ENCODE measurements at regions not wholly inside any gene's neighbourhood (a gene's known extent, or its start where the extent isn't known, plus 50 kb on each side); places are given as distances from the start of the nearest gene placed in this dataset.

- H3K36me3 Mint-ChIP-seq: no peaks in the 10 kb centered on the region
- POLR2A ChIA-PET: no interaction called here
- TF ChIP-seq MLX (CRISPR knock-in tag; IDR thresholded peaks at IDR 0.05) (no peak), ZBTB43 (CRISPR knock-in tag; IDR thresholded peaks at IDR 0.05) (no peak), ZNF423 (CRISPR knock-in tag; IDR thresholded peaks at IDR 0.05) (no peak), KAT7 (CRISPR knock-in tag; IDR thresholded peaks at IDR 0.05; ENCODE audit: borderline replicate concordance) (no peak), IRF2 (CRISPR knock-in tag; IDR thresholded peaks at IDR 0.05; ENCODE audit: borderline replicate concordance, low read depth) (no peak)
- TF ChIP-seq, protein P1, sequence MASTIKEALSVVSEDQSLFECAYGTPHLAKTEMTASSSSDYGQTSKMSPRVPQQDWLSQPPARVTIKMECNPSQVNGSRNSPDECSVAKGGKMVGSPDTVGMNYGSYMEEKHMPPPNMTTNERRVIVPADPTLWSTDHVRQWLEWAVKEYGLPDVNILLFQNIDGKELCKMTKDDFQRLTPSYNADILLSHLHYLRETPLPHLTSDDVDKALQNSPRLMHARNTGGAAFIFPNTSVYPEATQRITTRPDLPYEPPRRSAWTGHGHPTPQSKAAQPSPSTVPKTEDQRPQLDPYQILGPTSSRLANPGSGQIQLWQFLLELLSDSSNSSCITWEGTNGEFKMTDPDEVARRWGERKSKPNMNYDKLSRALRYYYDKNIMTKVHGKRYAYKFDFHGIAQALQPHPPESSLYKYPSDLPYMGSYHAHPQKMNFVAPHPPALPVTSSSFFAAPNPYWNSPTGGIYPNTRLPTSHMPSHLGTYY (CRISPR knock-in tag; IDR thresholded peaks at IDR 0.05): no peak
Observed at GRCh38 chr1:83742446-83742845, 256.5 kb downstream of the TTLL7 start.

GRCh38 chr1:83741770-83742169 is 257.2 kb downstream of the TTLL7 start:
- Mint-ChIP-seq H3K27ac (no peak overlapping the region), H3K4me3 (no peak overlapping the region), H3K27me3 (ENCODE audit: low read depth) (no peaks in the 10 kb centered on the region), H3K4me1 (peaks cover 18% of the 10 kb centered on the region), H3K36me3 (no peaks in the 10 kb centered on the region), H3K9me3 (peaks cover 8% of the 10 kb centered on the region; the same call in 1 of the 2 replicates)
- ChIA-PET POLR2A (no interaction called here), CTCF (interaction anchor here (0.9 to 1.3 kb wide), 2 partner anchors 196 to 1012 kb away, joined by 3 to 5 read pairs; no protein-coding TSS in a partner anchor)
- TF ChIP-seq MLX (CRISPR knock-in tag; IDR thresholded peaks at IDR 0.05): no peak
- TF ChIP-seq E2F5 (CRISPR knock-in tag; IDR thresholded peaks at IDR 0.05): no peak
- TF ChIP-seq SOX15 (CRISPR knock-in tag; IDR thresholded peaks at IDR 0.05): no peak
- TF ChIP-seq SMAD3 (CRISPR knock-in tag; IDR thresholded peaks at IDR 0.05; ENCODE audit: borderline replicate concordance): no peak
- TF ChIP-seq ZNF396 (CRISPR knock-in tag; IDR thresholded peaks at IDR 0.05; ENCODE audit: borderline replicate concordance): no peak
- TF ChIP-seq ESRRA (CRISPR knock-in tag; IDR thresholded peaks at IDR 0.05; ENCODE audit: borderline replicate concordance): no peak
- no peak for TF ChIP-seq FOXJ3 (CRISPR knock-in tag; IDR thresholded peaks at IDR 0.05; ENCODE audit: borderline replicate concordance)
- TF ChIP-seq ATF6 (CRISPR knock-in tag; IDR thresholded peaks at IDR 0.05): no peak
- no peak for TF ChIP-seq NFE2L1 (CRISPR knock-in tag; IDR thresholded peaks at IDR 0.05)
- TF ChIP-seq IRF1 (CRISPR knock-in tag; IDR thresholded peaks at IDR 0.05): no peak
- TF ChIP-seq, protein P2, sequence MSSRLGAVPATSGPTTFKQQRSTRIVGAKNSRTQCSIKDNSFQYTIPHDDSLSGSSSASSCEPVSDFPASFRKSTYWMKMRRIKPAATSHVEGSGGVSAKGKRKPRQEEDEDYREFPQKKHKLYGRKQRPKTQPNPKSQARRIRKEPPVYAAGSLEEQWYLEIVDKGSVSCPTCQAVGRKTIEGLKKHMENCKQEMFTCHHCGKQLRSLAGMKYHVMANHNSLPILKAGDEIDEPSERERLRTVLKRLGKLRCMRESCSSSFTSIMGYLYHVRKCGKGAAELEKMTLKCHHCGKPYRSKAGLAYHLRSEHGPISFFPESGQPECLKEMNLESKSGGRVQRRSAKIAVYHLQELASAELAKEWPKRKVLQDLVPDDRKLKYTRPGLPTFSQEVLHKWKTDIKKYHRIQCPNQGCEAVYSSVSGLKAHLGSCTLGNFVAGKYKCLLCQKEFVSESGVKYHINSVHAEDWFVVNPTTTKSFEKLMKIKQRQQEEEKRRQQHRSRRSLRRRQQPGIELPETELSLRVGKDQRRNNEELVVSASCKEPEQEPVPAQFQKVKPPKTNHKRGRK (CRISPR knock-in tag; IDR thresholded peaks at IDR 0.05; ENCODE audit: borderline replicate concordance): no peak
- TF ChIP-seq IRF2 (CRISPR knock-in tag; IDR thresholded peaks at IDR 0.05; ENCODE audit: borderline replicate concordance, low read depth): no peak
- TF ChIP-seq ZNF263 (CRISPR knock-in tag; IDR thresholded peaks at IDR 0.05; ENCODE audit: low read depth): no peak
- TF ChIP-seq ZBTB43 (CRISPR knock-in tag; IDR thresholded peaks at IDR 0.05): no peak
- TF ChIP-seq HMGA2 (CRISPR knock-in tag; IDR thresholded peaks at IDR 0.05): no peak
- TF ChIP-seq ZNF317 (CRISPR knock-in tag; IDR thresholded peaks at IDR 0.05; ENCODE audit: borderline replicate concordance, low read depth): no peak
- ATAC-seq (no peak), DNase-seq (ENCODE audit: low spot score) (no peak)

More at GRCh38 chr1:83742446-83742845, 256.5 kb downstream of the TTLL7 start:
- ATAC-seq: no peak
- no peak for DNase-seq (ENCODE audit: low spot score)
- Mint-ChIP-seq H3K27ac (no peak overlapping the region), H3K27me3 (ENCODE audit: low read depth) (no peaks in the 10 kb centered on the region), H3K4me3 (no peak overlapping the region), H3K9me3 (peaks cover 8% of the 10 kb centered on the region; the same call in 1 of the 2 replicates), H3K4me1 (peaks cover 18% of the 10 kb centered on the region)
- CTCF ChIA-PET: interaction anchor here (0.9 to 1.3 kb wide), 2 partner anchors 197 to 1011 kb away, joined by 3 to 5 read pairs; no protein-coding TSS in a partner anchor
